Activated CD8-positive, alpha-beta memory T cell treated with anti-CD3 and anti-CD28 coated beads, Interleukin-2, amount 50 U/mL, for 48 hours (primary cell): ENCODE measurements at regions not wholly inside any gene's neighbourhood (a gene's known extent, or its start where the extent isn't known, plus 50 kb on each side); places are given as distances from the start of the nearest gene placed in this dataset.
"Not testable (repeated sequence)": the region's sequence is repeated elsewhere in the genome, so short reads cannot be mapped to it uniquely, and the experiment has no call there.

ENCODE experiments used
- DNase-seq: peaks from one replicate; pipeline ENCODE4 v3.0.0-alpha.2; 2020

GRCh38 chr18:59059140-59059539, 80.5 kb upstream of the SEC11C start:
- no peak for DNase-seq

GRCh38 chr18:59060551-59060950, 79.1 kb upstream of the SEC11C start:
- DNase-seq = no peak

- no peak for DNase-seq
Measured at GRCh38 chr18:59061914-59062642, 77.6 kb upstream of the SEC11C start.

- DNase-seq = no peak
Measured at GRCh38 chr18:59062643-59063006, 77.1 kb upstream of the SEC11C start.

GRCh38 chr18:59063300-59063906, 76.3 kb upstream of the SEC11C start:
- no peak for DNase-seq

- DNase-seq = no peak
Measured at GRCh38 chr18:59063912-59064311, 75.8 kb upstream of the SEC11C start.

- DNase-seq = no peak
Measured at GRCh38 chr18:59065684-59066083, 74.0 kb upstream of the SEC11C start.

GRCh38 chr18:59067873-59068272, 71.8 kb upstream of the SEC11C start:
- no peak for DNase-seq

- DNase-seq = no peak
Measured at GRCh38 chr18:59068276-59069071, 71.2 kb upstream of the SEC11C start.

GRCh38 chr18:59070181-59070912, 69.3 kb upstream of the SEC11C start:
- peak; percentile 90 for DNase-seq

GRCh38 chr18:59072727-59073421, 66.8 kb upstream of the SEC11C start:
- DNase-seq = no peak

- no peak for DNase-seq
Measured at GRCh38 chr18:59075923-59076322, 63.8 kb upstream of the SEC11C start.

GRCh38 chr18:59079264-59079663, 60.4 kb upstream of the SEC11C start:
- DNase-seq = no peak

GRCh38 chr18:59079687-59080501, 59.8 kb upstream of the SEC11C start:
- not testable (repeated sequence) for DNase-seq

GRCh38 chr18:59083136-59083818, 56.4 kb upstream of the SEC11C start:
- no peak for DNase-seq

- no peak for DNase-seq
Measured at GRCh38 chr18:59085126-59085794, 54.4 kb upstream of the SEC11C start.

- DNase-seq = no peak
Measured at GRCh38 chr18:59085797-59086196, 53.9 kb upstream of the SEC11C start.

- no peak for DNase-seq
Measured at GRCh38 chr18:59086522-59086921, 53.2 kb upstream of the SEC11C start.

- no peak for DNase-seq
Measured at GRCh38 chr18:59087391-59087790, 52.3 kb upstream of the SEC11C start.
